Stimulated activated naive CD8-positive, alpha-beta T cell treated with anti-CD3 and anti-CD28 coated beads, Interleukin-15, Interleukin-2, amounts not matched to agents 100 U/mL and 50 U/mL, for 24 hours (primary cell): ENCODE measurements at regions not wholly inside any gene's neighbourhood (a gene's known extent, or its start where the extent isn't known, plus 50 kb on each side); places are given as distances from the start of the nearest gene placed in this dataset.
"Not testable (repeated sequence)": the region's sequence is repeated elsewhere in the genome, so short reads cannot be mapped to it uniquely, and the experiment has no call there.

Experiments used
- ATAC-seq: fragments of 150-1000 bp; cut with Tn5 transposase; one replicate; pipeline ENCODE4 v1.10.0; 2021
- DNase-seq: peaks from one replicate; pipeline ENCODE4 v3.0.0; 2021

DNA sequence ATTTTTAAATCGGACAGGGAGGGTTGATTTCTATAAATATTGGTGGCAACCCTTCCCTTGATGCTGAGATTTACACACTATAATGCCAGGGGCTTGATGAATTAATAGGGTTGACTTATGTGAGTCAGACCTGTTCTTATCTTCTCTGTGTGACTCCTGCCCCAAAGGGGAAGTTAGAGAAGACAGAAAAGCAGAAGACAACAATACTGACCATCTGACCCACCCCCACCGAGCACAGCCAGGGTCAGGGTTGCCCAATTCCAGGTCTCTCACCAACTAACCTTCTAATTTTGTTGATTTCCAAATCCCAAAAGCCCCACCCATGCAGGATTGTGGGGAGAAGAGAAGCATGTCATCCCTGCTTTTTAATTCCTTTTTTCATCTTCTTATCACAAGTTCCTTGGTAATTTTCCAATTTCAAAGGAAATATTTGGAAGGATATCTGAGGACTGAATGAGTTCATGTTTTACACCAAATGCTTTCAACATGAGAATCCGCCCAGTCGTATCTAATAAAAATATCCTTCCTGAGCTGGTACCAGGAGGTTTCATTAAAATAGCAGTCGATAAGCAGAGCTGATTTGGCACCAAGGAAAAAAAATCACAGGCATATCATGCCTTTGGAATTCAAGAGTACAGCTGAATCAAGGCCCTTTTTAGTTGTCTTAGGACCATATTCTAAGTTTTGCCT lies 603.4 kb upstream of the CDH11 start:
- DNase-seq, result no peak
- no peak for ATAC-seq

DNA sequence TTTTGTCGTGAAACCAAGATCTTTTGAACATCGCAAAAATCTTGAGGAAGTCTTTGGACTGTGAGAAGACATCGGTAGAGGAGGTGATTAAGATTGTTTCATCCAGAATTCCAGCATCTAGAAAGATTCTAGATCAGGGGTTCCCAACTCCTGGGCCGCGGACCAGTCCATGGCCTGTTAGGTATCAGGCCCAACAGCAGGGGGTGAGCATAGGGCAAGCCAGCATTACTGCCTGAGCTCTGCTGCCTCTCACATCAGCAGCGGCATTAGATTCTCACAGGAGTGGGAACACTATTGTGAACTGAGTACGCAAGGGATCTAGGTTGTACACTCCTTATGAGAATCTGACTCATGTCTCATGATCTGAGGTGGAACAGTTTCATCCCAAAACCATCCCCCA lies 600.6 kb upstream of the CDH11 start:
- no peak for ATAC-seq
- no peak for DNase-seq

DNA sequence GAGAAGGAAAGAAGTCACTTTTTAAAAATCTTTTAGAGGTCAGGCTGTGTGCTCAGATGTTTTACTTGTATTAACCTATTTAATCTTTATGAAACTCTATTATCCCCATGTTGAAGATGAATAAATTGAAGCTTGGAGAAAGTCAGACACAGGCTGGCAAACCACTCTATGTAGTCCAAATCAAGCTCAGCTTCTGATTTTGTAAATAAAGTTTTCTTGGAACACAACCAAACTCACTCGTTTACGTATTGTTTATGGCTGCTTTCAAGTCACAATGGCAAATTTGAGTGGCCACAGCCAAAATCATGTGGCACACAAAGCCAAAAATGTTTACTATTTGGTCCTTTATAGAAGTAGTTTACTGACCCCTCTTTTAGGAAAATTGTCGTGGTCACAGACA lies 596.0 kb upstream of the CDH11 start:
- no peak for ATAC-seq
- DNase-seq, result no peak

DNA sequence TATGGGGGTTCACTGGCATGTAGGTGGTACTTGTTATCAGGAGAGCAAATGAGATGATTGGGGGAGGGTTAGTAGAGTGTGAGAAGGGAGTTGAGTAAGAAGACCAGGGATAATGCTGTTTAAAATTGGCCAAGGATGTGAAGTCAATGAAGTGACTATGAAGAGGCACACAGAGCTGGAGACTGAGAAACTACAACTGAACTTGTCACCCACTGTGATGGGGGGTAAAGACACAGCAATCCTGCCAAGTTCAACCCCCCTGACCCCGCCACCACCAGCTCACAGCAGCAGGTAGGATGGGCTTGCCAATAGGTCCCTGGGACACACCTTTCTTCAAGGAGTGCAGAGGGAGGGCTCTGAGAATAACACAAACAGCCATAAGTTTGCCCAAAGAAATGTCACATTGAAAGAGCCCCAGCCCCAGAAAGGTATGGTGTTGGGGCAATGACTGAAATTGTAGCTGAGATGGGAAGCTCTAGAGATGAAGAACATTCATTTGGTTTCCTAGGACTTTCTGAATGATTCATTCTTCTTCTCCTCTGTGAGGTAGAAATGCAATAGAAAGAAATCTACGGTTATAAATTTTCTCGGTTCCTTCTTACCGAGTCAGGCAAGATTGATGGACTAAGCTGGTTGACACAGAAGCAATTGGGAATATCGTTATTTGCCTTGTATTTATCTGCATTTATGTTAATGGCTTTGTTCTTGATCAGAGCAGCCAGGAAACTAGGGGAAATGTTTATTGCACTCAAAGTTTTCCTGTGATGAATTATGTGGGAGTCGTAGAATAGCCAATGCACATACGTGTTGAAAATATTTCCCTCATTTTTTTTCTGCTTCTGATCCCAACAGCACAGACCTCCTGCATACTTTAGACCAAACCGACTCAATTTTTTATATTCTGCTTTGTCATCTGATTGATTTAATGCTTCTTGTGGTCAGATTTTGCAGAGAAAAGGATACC lies 595.2 kb upstream of the CDH11 start:
- ATAC-seq, result no peak
- DNase-seq, result no peak

DNA sequence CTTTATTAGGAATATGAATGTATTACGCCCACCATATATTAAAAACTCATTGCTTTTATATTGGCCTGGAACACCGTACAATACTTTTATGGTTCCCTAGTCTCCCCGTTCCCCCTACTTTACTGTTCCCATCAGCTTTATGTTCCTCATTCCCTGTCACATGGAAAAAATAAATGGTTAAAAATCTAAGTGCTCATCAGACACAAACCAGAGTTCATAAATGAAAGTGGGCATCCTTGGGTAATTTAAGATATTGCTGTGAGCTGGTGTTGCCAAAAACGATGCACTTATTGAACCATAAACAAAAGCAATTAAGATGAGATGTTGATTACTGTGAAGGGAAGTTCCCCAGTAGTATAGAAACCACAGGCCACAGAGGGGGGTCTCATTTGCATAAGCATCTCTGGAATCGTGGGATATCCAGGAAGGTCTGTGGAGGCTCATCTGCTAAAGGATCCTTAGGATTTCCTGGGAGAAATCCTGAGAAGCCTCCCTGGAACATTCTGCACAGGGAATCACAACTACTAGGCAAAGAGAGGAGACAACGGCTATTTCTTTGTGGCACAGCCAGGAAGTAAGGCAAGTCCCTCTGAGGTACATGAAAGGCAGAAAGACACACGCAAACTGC lies 591.4 kb upstream of the CDH11 start:
- DNase-seq (no peak), ATAC-seq (no peak)

DNA sequence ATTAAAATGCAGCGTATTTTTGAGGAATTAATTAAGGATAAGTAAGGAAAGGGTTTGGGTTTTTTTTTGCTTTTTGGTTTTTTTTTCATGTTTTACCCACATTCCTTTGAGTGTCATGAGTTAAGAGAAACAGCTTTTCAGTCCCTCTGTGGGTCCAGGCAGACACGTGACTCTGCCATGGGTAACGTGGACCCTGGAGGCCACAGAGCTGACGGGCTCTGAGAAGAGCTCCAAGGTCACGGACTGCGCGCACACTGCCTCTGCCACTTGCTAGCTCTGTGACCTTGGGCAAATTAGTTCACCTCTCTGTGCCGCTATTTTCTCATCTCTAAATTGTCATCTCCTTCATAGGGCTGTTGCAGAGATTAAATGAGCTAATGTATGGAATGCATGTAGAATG lies 588.2 kb upstream of the CDH11 start:
- no peak for DNase-seq
- no peak for ATAC-seq

DNA sequence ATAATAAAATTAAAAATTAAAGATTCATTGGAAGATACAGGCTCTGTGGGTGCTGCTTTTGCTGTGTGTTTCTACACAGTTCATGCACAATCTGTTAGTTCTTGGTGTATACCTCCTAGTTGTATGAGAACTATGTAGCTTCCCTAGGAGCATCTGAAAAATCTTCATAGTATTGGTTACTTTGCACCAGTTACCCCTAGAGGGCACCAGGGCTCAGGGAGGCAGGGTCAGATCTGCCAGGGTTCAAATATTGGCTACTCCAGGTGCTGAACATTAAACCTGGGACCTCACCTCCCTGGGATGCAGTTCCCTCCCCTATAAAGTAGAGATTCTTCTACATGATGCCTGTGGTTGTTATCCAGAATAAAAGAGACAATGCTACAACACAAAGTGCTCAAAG lies 583.0 kb upstream of the CDH11 start:
- DNase-seq, result no peak
- ATAC-seq, result no peak

DNA sequence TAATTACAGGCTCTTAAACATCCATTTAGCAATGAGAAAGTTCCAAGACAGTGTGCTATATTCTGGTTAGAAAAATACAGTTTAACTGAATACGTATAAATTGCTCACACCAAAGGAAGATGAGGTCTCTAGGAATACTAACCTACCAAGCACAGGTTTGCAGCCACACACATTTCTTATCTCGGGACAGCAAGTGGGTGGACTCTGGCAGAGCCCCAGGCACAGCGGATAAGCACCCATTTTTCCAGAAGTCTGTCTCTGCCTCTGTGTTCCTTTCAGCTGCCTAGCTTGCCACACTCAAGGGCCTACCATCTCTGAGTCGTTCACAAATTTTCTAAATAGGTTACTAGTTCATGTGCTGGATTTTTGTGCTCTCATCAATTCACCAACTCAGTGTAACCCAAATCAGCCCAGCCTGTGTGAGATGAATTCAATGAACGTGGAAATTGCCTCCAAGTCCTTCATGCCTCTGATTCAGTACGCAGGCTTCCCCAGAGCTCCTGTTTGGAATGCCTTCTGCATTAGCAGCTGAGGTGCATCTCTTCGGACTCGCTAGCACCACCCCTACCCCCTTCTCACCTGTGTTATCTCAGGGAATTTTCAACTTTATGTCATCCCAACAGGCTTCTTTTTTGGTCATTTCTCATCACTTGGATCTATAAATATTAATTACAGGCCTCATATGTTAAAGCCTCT lies 581.0 kb upstream of the CDH11 start:
- no peak for DNase-seq
- ATAC-seq, result no peak

DNA sequence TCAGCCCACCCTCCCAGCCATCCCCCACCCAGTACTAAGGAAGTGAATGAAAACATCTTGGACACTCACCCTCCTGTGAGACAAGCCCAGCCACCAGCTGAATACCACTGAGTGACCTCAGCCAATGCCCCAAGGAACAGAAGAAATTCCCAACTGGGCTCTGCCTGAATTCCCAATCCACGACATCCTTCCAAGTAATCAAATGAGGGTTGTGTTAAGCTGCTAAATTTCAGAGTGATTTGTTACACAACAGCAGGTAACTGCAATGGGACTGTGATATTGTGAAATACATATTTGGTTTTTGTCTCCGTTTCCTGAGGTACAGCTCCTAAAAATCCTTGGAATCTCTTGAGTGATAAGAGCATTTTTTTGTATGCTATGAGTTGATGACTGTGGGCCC lies 578.7 kb upstream of the CDH11 start:
- ATAC-seq (no peak), DNase-seq (no peak)

DNA sequence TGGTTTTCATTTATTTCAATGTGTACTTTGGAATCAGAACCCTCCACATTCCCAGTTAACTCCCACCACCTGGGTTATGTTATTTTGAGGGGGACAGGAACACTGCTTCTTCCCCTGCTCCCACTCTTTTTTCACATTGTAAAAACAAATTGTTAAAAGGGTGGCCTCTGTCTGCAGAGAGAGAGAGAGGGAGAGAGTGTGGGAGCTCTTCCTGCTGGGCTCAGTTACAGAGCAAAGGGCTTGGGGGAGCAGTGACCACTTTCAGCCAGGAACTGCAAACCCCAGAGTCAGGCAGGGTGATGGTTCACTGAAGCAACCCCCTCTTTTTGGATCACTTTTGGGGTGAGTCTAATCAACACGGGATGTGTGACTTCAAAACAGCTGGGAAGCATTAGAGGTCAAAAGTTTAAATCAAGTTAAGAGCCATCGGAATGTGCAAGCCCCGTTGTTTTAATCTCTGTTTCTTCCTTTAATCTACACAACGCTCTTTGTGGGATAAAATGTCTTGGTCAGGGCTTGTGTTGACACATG lies 577.0 kb upstream of the CDH11 start:
- no peak for ATAC-seq
- no peak for DNase-seq

DNA sequence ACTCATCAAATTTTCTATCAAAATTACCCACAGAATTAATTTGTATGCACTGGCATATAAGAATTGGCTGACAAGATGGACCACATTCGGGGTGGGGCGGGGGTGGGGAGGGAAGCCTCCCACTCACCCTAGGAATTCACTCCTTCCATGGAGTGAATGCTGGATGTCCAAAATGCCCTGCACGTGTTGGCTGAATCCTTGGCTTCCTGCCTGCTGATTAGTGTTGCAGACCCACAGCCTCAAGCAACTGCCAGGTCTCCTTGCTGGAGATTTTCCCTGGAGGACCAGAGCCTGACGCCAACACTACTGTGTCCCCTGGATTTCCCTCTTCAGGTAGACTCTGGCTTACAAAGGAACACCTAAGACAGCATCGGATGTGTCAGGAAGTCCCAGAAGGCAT lies 575.7 kb upstream of the CDH11 start:
- no peak for ATAC-seq

DNA sequence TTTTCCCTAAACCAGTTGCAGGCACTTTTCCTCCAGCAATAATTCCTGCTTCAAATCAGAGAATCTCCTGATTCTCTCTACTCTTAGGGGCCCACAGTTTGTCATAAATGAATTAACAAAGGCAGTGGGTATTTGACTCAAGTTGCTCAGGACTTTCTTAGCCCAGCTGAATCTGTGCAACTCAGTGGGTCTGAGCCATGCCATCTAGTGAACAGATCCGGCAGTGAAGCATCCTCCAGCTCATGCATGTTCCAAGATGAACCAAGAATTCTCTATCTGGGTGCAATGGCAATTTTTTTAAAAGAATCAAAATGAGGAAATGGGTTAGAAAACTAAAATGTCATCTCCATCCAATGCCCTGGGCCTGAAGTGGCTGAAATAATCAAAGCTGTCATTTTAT lies 575.2 kb upstream of the CDH11 start:
- DNase-seq, result no peak
- no peak for ATAC-seq

More for the DNA sequence above, 575.7 kb upstream of the CDH11 start:
- no peak for DNase-seq

DNA sequence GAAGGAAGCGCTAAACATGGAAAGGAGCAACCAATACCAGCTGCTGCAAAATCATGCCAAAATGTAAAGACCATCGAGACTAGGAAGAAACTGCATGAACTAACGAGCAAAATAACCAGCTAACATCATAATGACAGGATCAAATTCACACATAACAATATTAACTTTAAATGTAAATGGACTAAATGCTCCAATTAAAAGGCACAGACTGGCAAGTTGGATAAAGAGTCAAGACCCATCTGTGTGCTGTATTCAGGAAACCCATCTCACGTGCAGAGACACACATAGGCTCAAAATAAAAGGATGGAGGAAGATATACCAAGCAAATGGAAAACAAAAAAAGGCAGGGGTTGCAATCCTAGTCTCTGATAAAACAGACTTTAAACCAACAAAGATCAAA lies 570.0 kb upstream of the CDH11 start:
- not testable (repeated sequence) for ATAC-seq, DNase-seq

DNA sequence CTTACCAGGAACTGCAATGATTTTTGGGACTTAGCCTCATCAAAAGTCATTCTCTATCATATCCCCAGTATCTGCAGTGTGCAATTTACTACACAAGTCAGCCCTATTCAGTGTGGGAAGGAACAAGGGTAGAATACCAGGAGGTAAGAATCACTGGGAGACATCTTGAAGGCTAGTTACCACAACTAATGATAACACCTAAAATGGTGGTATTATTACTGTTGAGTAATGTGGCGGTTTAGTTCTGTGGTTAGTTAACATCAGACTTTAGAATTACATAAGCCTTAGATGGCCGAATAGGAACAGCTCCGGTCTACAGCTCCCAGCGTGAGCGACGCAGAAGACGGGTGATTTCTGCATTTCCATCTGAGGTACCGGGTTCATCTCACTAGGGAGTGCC lies 567.9 kb upstream of the CDH11 start:
- no peak for ATAC-seq

DNA sequence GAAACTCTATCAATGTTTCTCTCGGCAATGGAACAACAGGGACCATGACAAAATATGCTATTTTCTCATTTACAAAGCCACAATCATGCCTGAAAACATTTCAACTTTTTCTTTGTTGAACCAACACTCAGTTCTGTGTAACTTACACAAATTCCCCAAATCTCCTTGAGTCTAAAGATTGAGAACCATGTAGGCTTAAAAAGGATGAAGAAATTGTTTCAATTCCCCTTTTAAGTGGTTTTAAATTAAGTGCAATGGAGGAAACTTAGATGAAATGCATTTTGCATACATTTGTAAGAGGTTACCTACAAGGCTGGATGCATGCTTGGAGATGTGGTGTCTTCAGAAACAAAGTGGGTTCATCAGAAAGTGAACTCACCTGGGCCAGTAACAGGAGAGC lies 566.4 kb upstream of the CDH11 start:
- no peak for DNase-seq
- ATAC-seq, result no peak

More for the DNA sequence above, 567.9 kb upstream of the CDH11 start:
- DNase-seq, result no peak

DNA sequence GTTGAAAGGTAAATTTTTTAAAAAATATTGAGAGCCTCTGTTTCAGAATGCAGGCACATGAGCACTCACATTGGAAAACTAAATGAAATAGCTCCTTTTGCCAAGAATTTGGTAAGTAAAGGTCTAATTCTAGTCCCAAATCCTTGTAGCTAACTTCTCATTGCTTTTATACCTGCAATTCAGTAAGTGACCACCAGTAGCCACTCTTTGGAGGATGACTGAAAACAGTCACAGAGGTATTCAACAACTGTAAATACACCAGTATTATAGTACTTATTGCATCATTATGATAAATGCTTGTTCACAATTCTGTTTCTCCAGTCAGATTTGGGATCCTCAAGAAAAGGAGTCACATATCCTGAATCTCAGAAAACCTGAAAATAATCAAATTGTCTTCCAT lies 562.4 kb upstream of the CDH11 start:
- DNase-seq (no peak), ATAC-seq (no peak)

DNA sequence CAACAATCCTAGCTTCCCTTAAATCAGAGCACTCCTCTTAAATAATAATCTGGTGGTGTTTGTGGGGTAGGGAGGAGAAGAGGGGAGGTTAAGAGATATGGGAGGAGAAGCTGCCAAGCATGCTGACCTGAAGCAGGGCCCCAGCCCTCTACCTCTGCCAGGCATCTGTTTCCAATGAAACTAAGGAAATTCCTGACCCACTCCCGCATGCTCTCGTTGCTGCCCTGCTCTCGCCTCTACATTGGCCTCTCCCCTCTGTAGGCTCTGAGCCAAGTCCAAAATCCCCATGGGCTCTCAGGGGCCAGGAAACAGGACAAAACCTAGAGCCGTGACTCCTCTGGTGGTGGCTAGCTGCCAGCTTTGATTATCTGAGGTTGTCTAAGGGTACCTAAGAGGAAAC lies 559.5 kb upstream of the CDH11 start:
- DNase-seq (no peak), ATAC-seq (no peak)

DNA sequence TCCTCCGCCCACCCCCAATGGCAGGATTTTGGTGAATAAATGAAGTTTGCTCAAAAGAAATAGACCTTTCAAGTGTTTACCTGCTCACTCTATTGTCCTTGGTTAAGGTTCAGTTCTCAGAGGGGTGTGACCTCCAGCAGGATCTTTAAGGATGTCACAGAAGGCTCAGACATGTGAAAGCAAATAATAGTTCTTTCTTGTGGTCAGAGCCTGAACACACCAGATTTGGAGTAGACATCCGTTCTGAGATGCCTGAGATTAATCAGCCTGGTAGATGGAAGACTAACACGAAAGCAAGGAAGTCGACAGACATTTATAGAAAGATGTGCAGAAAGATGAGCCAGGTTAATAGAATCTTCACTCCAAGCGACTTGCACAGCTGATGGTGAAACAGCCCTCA lies 557.9 kb upstream of the CDH11 start:
- ATAC-seq (no peak), DNase-seq (no peak)

DNA sequence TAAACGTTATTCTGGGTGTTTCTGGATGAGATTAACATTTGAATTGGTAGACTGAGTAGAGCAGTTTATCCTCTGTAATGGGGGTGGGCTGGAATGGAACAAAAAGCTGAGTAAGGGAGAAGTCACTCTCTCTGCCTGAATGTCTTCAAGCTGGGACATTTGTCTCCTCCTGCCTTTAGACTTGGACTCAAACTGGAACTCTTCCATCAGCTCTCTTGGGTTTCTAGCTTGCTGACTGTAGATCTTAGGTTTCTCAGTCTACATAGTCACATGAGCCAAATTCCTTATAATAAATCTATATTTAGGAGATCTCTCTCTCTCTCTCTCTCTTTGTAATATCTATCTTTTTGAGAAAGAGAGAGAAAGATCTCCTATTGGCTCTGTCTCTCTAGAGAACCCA lies 553.3 kb upstream of the CDH11 start:
- DNase-seq (no peak), ATAC-seq (no peak)

DNA sequence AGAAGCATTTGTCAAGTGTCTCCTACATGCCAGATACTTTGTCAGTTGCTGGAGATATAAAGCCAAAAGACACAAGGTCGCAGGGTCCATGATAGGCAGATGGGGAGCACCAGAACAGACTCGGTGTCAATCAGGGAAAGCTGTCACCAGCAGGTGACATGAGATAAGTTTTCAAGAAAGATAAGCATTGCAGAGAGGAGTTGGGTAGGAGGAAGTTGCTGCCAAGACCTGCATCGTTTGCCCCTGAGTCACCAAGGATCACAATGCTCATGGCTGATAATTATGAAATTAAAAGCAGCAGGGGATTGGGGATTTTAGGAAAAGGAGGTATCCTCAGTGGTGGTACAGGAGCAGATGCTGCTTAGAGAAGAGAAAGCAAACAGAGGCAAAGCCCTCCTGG lies 551.1 kb upstream of the CDH11 start:
- ATAC-seq (no peak), DNase-seq (no peak)

DNA sequence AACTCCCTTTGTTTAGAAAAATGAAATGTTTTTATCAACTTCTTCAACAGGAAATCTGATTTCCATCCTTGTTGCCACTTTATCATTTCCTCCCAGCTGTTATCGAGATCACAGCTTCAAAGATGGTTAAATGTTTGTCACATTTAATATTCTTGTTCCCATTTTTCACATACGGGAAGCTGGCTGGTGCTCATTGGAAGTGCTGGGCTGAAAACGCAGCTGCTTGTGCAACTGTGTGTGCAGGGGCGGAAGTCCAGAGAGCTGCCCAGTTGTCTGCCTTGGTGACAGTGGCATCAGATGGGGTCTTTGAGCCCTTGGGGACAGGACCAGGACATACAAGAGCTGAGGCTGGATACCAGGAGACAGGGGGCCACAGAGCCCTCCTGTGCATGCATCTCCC lies 549.2 kb upstream of the CDH11 start:
- ATAC-seq (no peak), DNase-seq (no peak)

DNA sequence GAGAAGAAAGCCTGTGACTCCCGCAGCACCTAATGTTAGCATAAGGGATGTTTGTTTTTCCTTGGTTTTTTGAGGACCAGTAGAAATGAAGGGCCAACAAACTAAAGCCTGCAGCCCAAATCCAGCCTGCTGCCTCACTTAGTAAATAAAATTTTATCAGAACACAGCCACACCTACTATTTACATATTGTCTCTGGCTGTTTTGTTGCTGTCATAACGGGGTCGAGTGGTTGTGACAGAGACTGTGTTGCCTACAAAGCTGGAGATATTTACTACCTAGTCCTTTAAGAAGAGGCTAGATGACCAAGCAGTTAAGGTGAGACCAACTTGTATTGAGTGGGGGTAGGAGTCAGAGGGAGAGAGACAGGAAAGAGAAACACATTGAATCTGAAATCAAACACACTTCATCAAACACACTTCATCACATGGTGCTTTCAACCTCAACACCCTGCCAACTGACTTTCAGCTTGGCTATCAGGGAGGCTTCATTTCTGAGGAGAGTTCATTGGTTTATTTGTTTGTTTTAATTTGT lies 546.3 kb upstream of the CDH11 start:
- DNase-seq, result no peak
- no peak for ATAC-seq
